Thyroid gland (tissue), 4 donors: ENCODE measurements at regions not wholly inside any gene's neighbourhood (a gene's known extent, or its start where the extent isn't known, plus 50 kb on each side); places are given as distances from the start of the nearest gene placed in this dataset.

ENCODE experiments used
- POLR2A ChIP-seq, 2 donors: fragments of 450-650 bp; IDR thresholded peaks; one replicate each; pipeline ENCODE4 v1.6.1; 2017; ENCODE audit warnings: antibody characterized with exemption in 2 of 2, mild to moderate bottlenecking in 2 of 2, moderate library complexity in 1 of 2
- TF ChIP-seq, protein P1 (sequence below), 6 experiments: fragments of 200-600 bp in 3 of 6; fragments of 450-650 bp in 3 of 6; sonication (generic) in 3 of 6; IDR thresholded peaks; one replicate each; pipeline ENCODE4 v1.5.1; 2016 to 2019; ENCODE audit warnings: antibody characterized with exemption in 6 of 6, mild to moderate bottlenecking in 2 of 6, inconsistent platforms in 1 of 6, moderate library complexity in 1 of 6

DNA sequence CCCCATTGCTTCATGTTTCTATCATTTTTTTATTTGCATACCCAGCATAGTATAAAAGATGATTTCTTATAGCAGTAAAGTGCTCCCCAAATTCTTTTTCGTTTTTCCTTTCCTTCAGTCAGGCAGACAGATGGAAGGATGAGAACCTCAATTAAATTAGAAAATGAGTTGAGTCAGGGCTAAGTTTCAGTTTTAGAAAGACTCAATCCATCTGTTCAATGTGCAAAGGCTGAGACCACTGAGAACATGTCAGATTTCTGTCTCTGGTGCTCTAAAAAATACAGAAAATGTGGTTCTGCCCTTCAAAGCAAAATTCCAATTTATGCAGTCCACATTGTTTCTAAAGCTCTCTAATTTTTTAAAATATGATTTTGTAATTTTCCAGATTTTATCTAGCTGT is 257.6 kb upstream of the HS3ST5 start:
- TF ChIP-seq, protein P1, sequence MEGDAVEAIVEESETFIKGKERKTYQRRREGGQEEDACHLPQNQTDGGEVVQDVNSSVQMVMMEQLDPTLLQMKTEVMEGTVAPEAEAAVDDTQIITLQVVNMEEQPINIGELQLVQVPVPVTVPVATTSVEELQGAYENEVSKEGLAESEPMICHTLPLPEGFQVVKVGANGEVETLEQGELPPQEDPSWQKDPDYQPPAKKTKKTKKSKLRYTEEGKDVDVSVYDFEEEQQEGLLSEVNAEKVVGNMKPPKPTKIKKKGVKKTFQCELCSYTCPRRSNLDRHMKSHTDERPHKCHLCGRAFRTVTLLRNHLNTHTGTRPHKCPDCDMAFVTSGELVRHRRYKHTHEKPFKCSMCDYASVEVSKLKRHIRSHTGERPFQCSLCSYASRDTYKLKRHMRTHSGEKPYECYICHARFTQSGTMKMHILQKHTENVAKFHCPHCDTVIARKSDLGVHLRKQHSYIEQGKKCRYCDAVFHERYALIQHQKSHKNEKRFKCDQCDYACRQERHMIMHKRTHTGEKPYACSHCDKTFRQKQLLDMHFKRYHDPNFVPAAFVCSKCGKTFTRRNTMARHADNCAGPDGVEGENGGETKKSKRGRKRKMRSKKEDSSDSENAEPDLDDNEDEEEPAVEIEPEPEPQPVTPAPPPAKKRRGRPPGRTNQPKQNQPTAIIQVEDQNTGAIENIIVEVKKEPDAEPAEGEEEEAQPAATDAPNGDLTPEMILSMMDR (IDR thresholded peaks at IDR 0.05) = no peak
- no peak for TF ChIP-seq POLR2A (IDR thresholded peaks at IDR 0.05)
